ENCODE measurements at regions not wholly inside any gene's neighbourhood (a gene's known extent, or its start where the extent isn't known, plus 50 kb on each side); places are given as distances from the start of the nearest gene placed in this dataset.
"Not testable (repeated sequence)": the region's sequence is repeated elsewhere in the genome, so short reads cannot be mapped to it uniquely, and the experiment has no call there.

DNA sequence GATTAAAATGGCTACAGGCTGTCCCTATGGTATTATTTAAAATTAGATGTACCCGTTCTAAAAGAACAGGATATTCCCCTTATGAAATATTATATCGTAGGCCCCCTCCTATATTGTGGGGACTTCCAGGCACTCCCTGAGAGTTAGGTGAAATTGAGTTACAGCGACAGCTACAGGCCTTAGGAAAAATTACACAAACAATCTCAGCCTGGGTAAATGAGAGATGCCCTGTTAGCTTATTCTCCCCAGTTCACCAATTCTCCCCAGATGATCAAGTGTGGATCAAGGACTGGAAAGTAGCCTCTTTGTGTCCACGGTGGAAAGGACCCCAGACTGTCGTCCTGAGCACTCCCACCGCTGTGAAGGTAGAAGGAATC lies 67.1 kb upstream of the FAM90A26 start:
- not testable (repeated sequence) for TF ChIP-seq POLR2AphosphoS5 (IDR thresholded peaks at IDR 0.05; ENCODE audit: low read depth, low read length); GABPA (IDR thresholded peaks at IDR 0.05; ENCODE audit: low read depth)
- TF ChIP-seq, protein P1, sequence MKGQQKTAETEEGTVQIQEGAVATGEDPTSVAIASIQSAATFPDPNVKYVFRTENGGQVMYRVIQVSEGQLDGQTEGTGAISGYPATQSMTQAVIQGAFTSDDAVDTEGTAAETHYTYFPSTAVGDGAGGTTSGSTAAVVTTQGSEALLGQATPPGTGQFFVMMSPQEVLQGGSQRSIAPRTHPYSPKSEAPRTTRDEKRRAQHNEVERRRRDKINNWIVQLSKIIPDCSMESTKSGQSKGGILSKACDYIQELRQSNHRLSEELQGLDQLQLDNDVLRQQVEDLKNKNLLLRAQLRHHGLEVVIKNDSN (IDR thresholded peaks at IDR 0.05; ENCODE audit: borderline replicate concordance, low read depth) = not testable (repeated sequence)
